ENCODE measurements at regions not wholly inside any gene's neighbourhood (a gene's known extent, or its start where the extent isn't known, plus 50 kb on each side); places are given as distances from the start of the nearest gene placed in this dataset.

GRCh38 chr4:17286752-17287460 is 225.0 kb downstream of the QDPR start:
- DNase-seq, result no peak

GRCh38 chr4:17285747-17286146 is 226.1 kb downstream of the QDPR start:
- no peak for DNase-seq

- no peak for DNase-seq
Measured at GRCh38 chr4:17284323-17285175, 227.3 kb downstream of the QDPR start.

GRCh38 chr4:17283832-17284231 is 228.1 kb downstream of the QDPR start:
- DNase-seq, result no peak

GRCh38 chr4:17283251-17283650 is 228.6 kb downstream of the QDPR start:
- DNase-seq, result no peak

GRCh38 chr4:17280261-17281018 is 231.4 kb downstream of the QDPR start:
- DNase-seq, result no peak

GRCh38 chr4:17276776-17277175 is 235.1 kb downstream of the QDPR start:
- DNase-seq, result no peak

GRCh38 chr4:17275836-17276235 is 236.1 kb downstream of the QDPR start:
- no peak for DNase-seq

GRCh38 chr4:17273047-17273446 is 238.8 kb downstream of the QDPR start:
- DNase-seq, result no peak

GRCh38 chr4:17272154-17272553 is 239.7 kb downstream of the QDPR start:
- DNase-seq, result no peak

- DNase-seq, result no peak
Measured at GRCh38 chr4:17265653-17266052, 246.2 kb downstream of the QDPR start.

GRCh38 chr4:17265139-17265538 is 246.8 kb downstream of the QDPR start:
- DNase-seq, result no peak

- DNase-seq, result no peak
Measured at GRCh38 chr4:17260166-17260907, 251.6 kb downstream of the QDPR start.

GRCh38 chr4:17258106-17258505 is 253.8 kb downstream of the QDPR start:
- DNase-seq, result no peak

GRCh38 chr4:17252131-17252530 is 259.8 kb downstream of the QDPR start:
- DNase-seq, result no peak

GRCh38 chr4:17251101-17251500 is 260.8 kb downstream of the QDPR start:
- no peak for DNase-seq

- DNase-seq, result no peak
Measured at GRCh38 chr4:17250591-17250990, 261.3 kb downstream of the QDPR start.

GRCh38 chr4:17246656-17247055 is 265.2 kb downstream of the QDPR start:
- no peak for DNase-seq

GRCh38 chr4:17241835-17242234 is 270.1 kb downstream of the QDPR start:
- DNase-seq, result no peak

GRCh38 chr4:17238633-17239032 is 273.3 kb downstream of the QDPR start:
- DNase-seq, result no peak

- no peak for DNase-seq
Measured at GRCh38 chr4:17236686-17237085, 275.2 kb downstream of the QDPR start.

- no peak for DNase-seq
Measured at GRCh38 chr4:17234678-17235077, 277.2 kb downstream of the QDPR start.
